H9 (cell line): ENCODE measurements at regions not wholly inside any gene's neighbourhood (a gene's known extent, or its start where the extent isn't known, plus 50 kb on each side); places are given as distances from the start of the nearest gene placed in this dataset.

Experiments used
- DNase-seq: peaks from one replicate; pipeline ENCODE4 v3.0.0-alpha.2; 2017
- H2AFZ ChIP-seq: one replicate; pipeline ENCODE4 v1.6.1; 2013; ENCODE audit warnings: mild to moderate bottlenecking, low read length, control low read depth, moderate library complexity
- H2AK5ac ChIP-seq: 2 replicates; pipeline ENCODE4 v1.6.1; 2013; ENCODE audit warnings: low read length, control low read depth, mixed read lengths; ENCODE audit not compliant: insufficient read length
- H2BK120ac ChIP-seq: one replicate; pipeline ENCODE4 v1.6.1; 2013; ENCODE audit warnings: low read depth, mild to moderate bottlenecking, low read length, control low read depth, inconsistent platforms; ENCODE audit not compliant: poor library complexity, severe bottlenecking
- H2BK12ac ChIP-seq: 2 replicates; pipeline ENCODE4 v1.6.1; 2013; ENCODE audit warnings: low read length, control low read depth, mixed read lengths, low read depth; ENCODE audit not compliant: insufficient read length
- H2BK15ac ChIP-seq: 2 replicates; pipeline ENCODE4 v1.6.1; 2013; ENCODE audit warnings: low read depth, low read length, control low read depth
- H2BK20ac ChIP-seq: one replicate; pipeline ENCODE4 v1.6.1; 2013; ENCODE audit warnings: low read depth, mild to moderate bottlenecking, low read length, control low read depth, inconsistent platforms; ENCODE audit not compliant: poor library complexity, severe bottlenecking
- H2BK5ac ChIP-seq: 2 replicates; pipeline ENCODE4 v1.6.1; 2013; ENCODE audit warnings: low read length, control low read depth, mixed read lengths; ENCODE audit not compliant: insufficient read length
- H3K14ac ChIP-seq: 2 replicates; pipeline ENCODE4 v1.6.1; 2013; ENCODE audit warnings: low read length, control low read depth; ENCODE audit not compliant: insufficient read depth
- H3K18ac ChIP-seq: 2 replicates; pipeline ENCODE4 v1.6.1; 2013; ENCODE audit warnings: low read depth, mild to moderate bottlenecking, mixed read lengths, low read length, control low read depth; ENCODE audit not compliant: insufficient read length
- H3K23ac ChIP-seq: 2 replicates; pipeline ENCODE4 v1.6.1; 2013; ENCODE audit warnings: low read length, control low read depth, mixed read lengths, low read depth; ENCODE audit not compliant: insufficient read length
- H3K23me2 ChIP-seq: 2 replicates; pipeline ENCODE4 v1.6.1; 2013; ENCODE audit warnings: low read depth, mild to moderate bottlenecking, mixed read lengths, low read length, control low read depth; ENCODE audit not compliant: insufficient read length, poor library complexity, severe bottlenecking
- H3K27ac ChIP-seq: 2 replicates; pipeline ENCODE4 v1.5.1; 2013; ENCODE audit warnings: low read length, control low read depth, mixed read lengths, low read depth; ENCODE audit not compliant: insufficient read length
- H3K27me3 ChIP-seq: 2 replicates; pipeline ENCODE4 v1.6.1; 2013; ENCODE audit warnings: low read length, control low read depth, inconsistent platforms; ENCODE audit not compliant: insufficient read depth
- H3K4ac ChIP-seq: 2 replicates; pipeline ENCODE4 v1.6.1; 2013; ENCODE audit warnings: low read depth, mild to moderate bottlenecking, control low read depth, inconsistent platforms, low read length, moderate library complexity
- H3K4me1 ChIP-seq: 2 replicates; pipeline ENCODE4 v1.6.1; 2013; ENCODE audit warnings: low read length, control low read depth, inconsistent platforms; ENCODE audit not compliant: insufficient read depth
- H3K4me2 ChIP-seq: 2 replicates; pipeline ENCODE4 v1.6.1; 2013; ENCODE audit warnings: low read length, control low read depth, mixed read lengths; ENCODE audit not compliant: insufficient read length, insufficient read depth
- H3K56ac ChIP-seq: 2 replicates; pipeline ENCODE4 v1.6.1; 2013; ENCODE audit warnings: low read depth, mild to moderate bottlenecking, mixed read lengths, low read length, control low read depth; ENCODE audit not compliant: insufficient read length
- H3K79me1 ChIP-seq: 2 replicates; pipeline ENCODE4 v1.6.1; 2013; ENCODE audit warnings: low read depth, mild to moderate bottlenecking, moderate library complexity, low read length, control low read depth, inconsistent platforms; ENCODE audit not compliant: insufficient read depth, poor library complexity, severe bottlenecking
- H3K79me2 ChIP-seq: 2 replicates; pipeline ENCODE4 v1.6.1; 2013; ENCODE audit warnings: low read length, control low read depth, inconsistent platforms; ENCODE audit not compliant: insufficient read depth
- H3K9ac ChIP-seq: 2 replicates; pipeline ENCODE4 v1.6.1; 2013; ENCODE audit warnings: low read length, control low read depth, mixed read lengths; ENCODE audit not compliant: insufficient read length; ENCODE audit errors: extremely low read depth
- H3K9me3 ChIP-seq: one replicate; pipeline ENCODE4 v1.6.1; 2013; ENCODE audit warnings: low read depth, low read length, inconsistent platforms; ENCODE audit not compliant: control insufficient read depth
- H3T11ph ChIP-seq: one replicate; pipeline ENCODE4 v1.6.1; 2013; ENCODE audit warnings: mild to moderate bottlenecking, low read length, control low read depth, inconsistent platforms
- H4K20me1 ChIP-seq: one replicate; pipeline ENCODE4 v1.6.1; 2013; ENCODE audit not compliant: control insufficient read depth, insufficient read length, insufficient read depth
- H4K5ac ChIP-seq: 2 replicates; pipeline ENCODE4 v1.6.1; 2013; ENCODE audit warnings: low read depth, mild to moderate bottlenecking, mixed read lengths, low read length, control low read depth; ENCODE audit not compliant: insufficient read length
- H4K8ac ChIP-seq: replicated peaks from 2 replicates; pipeline ENCODE4 v1.6.1; 2013; ENCODE audit warnings: low read length, control low read depth, mixed read lengths, low read depth; ENCODE audit not compliant: insufficient read length
- H4K91ac ChIP-seq: 2 replicates; pipeline ENCODE4 v1.6.1; 2013; ENCODE audit warnings: low read depth, mild to moderate bottlenecking, moderate library complexity, mixed read lengths, low read length, control low read depth; ENCODE audit not compliant: insufficient read length
- H3K27ac Mint-ChIP-seq, 3 experiments: 2 replicates in 2 of 3; 3 replicates in 1 of 3; pipeline ENCODE4 v1.8.0; 2020 to 2021; ENCODE audit warnings: mixed read lengths in 3 of 3, mild to moderate bottlenecking in 1 of 3, moderate library complexity in 1 of 3
- H3K27me3 Mint-ChIP-seq: 2 replicates; pipeline ENCODE4 v1.8.0; 2021; ENCODE audit warnings: low read depth, mild to moderate bottlenecking, moderate library complexity, mixed read lengths
- H3K36me3 Mint-ChIP-seq, 3 experiments: 2 replicates in 2 of 3; 3 replicates in 1 of 3; pipeline ENCODE4 v1.8.0; 2020 to 2021; ENCODE audit warnings: low read depth in 3 of 3, mixed read lengths in 3 of 3; ENCODE audit not compliant: insufficient read depth in 1 of 3
- H3K4me1 Mint-ChIP-seq, 2 experiments: 2 replicates each; pipeline ENCODE4 v1.8.0; 2020; ENCODE audit warnings: mixed read lengths in 2 of 2
- H3K4me3 Mint-ChIP-seq, 2 experiments: 2 replicates in 1 of 2; 3 replicates in 1 of 2; pipeline ENCODE4 v1.8.0; 2020 to 2021; ENCODE audit warnings: mild to moderate bottlenecking in 2 of 2, mixed read lengths in 2 of 2, moderate library complexity in 1 of 2
- H3K9me3 Mint-ChIP-seq, 2 experiments: 2 replicates in 1 of 2; 3 replicates in 1 of 2; pipeline ENCODE4 v1.8.0; 2020; ENCODE audit warnings: mild to moderate bottlenecking in 2 of 2, mixed read lengths in 2 of 2, moderate library complexity in 1 of 2
- CTCF ChIP-seq: fragments of 200-600 bp; sonication (generic); conservative IDR thresholded peaks from 3 replicates; pipeline ENCODE4 v1.8.0; 2021; ENCODE audit warnings: antibody characterized with exemption, mild to moderate bottlenecking
- WGBS: extraction: QIAGEN DNeasy Blood & Tissue Kit; methylation state at CpG from one replicate; pipeline ENCODE4 v1.1.7; 2013; ENCODE audit warnings: missing lambda C conversion rate, low lambda C conversion rate, mixed read lengths; ENCODE audit not compliant: insufficient read length; ENCODE audit errors: extremely low coverage; 5-methylcytosine and 5-hydroxymethylcytosine counted together

DNA sequence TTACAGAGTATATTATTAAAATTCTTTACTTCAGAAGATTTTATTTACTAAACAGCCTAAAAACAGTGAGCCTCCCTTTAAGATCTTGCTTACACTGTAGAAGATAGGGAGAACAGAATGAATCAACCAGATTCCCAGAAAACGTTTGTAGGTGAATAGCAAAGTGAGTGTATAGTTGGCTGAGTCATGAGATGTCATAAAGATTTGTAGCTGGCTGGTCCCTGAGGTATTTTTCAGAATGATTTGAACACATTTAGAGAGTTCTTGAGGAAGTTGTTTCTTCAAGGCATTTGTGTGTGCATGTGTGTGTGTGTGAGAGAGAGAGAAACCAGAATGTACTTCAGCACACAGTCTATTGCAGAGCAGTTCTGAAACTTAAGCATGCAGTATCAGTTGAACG lies 159.4 kb upstream of the PRR16 start:
- TF ChIP-seq CTCF: no peak
- no peaks in the 10 kb centered on the region for H3K4me1 ChIP-seq
- Mint-ChIP-seq H3K27me3 (no peaks in the 10 kb centered on the region), H3K36me3 (no peaks in the 10 kb centered on the region), H3K27ac (no peak overlapping the region), H3K4me1 (no peaks in the 10 kb centered on the region), H3K4me3 (no peak overlapping the region), H3K9me3 (no peaks in the 10 kb centered on the region; a peak in 1 of 5 replicates)
- no peaks in the 10 kb centered on the region for H3K27me3 ChIP-seq
- H4K5ac ChIP-seq: no peak overlapping the region
- no peak overlapping the region for H3K4me2 ChIP-seq
- WGBS: no CpG with 5 or more reads among the region's 2 CpGs
- H3K23ac ChIP-seq: no peak overlapping the region
- H2BK20ac ChIP-seq: no peak overlapping the region
- no peak overlapping the region for H3K18ac ChIP-seq
- H2AK5ac ChIP-seq: no peak overlapping the region
- no peaks in the 10 kb centered on the region for H4K20me1 ChIP-seq
- H3K56ac ChIP-seq: no peak overlapping the region
- no peak overlapping the region for H3T11ph ChIP-seq
- no peak overlapping the region for H4K91ac ChIP-seq
- H4K8ac ChIP-seq: no peak overlapping the region
- no peak overlapping the region for H3K14ac ChIP-seq
- H3K9me3 ChIP-seq: no peaks in the 10 kb centered on the region
- H3K9ac ChIP-seq: no peak overlapping the region
- DNase-seq: no peak
- H2AFZ ChIP-seq: no peak overlapping the region
- no peak overlapping the region for H3K27ac ChIP-seq
- no peak overlapping the region for H3K4ac ChIP-seq
- no peaks in the 10 kb centered on the region for H3K79me2 ChIP-seq
- H3K23me2 ChIP-seq: no peaks in the 10 kb centered on the region
- H2BK15ac ChIP-seq: no peak overlapping the region
- H2BK5ac ChIP-seq: no peak overlapping the region
- H2BK120ac ChIP-seq: no peak overlapping the region
- H3K79me1 ChIP-seq: no peaks in the 10 kb centered on the region
- H2BK12ac ChIP-seq: no peak overlapping the region
